Nephron (organoid): ENCODE measurements at regions not wholly inside any gene's neighbourhood (a gene's known extent, or its start where the extent isn't known, plus 50 kb on each side); places are given as distances from the start of the nearest gene placed in this dataset.

ENCODE experiments used
- H3K27ac Mint-ChIP-seq, 3 experiments: 2 replicates each; pipeline ENCODE4 v1.8.0; 2020; ENCODE audit warnings: mixed read lengths in 3 of 3, mild to moderate bottlenecking in 2 of 3, moderate library complexity in 1 of 3
- H3K27me3 Mint-ChIP-seq: 2 replicates; pipeline ENCODE4 v1.8.0; 2021; ENCODE audit warnings: low read depth, mild to moderate bottlenecking, moderate library complexity, mixed read lengths
- H3K36me3 Mint-ChIP-seq: 2 replicates; pipeline ENCODE4 v1.8.0; 2020; ENCODE audit warnings: low read depth, mixed read lengths
- H3K4me1 Mint-ChIP-seq: 2 replicates; pipeline ENCODE4 v1.8.0; 2020; ENCODE audit warnings: mixed read lengths
- H3K4me3 Mint-ChIP-seq, 3 experiments: 2 replicates each; pipeline ENCODE4 v1.8.0; 2020; ENCODE audit warnings: mild to moderate bottlenecking in 3 of 3, mixed read lengths in 3 of 3, moderate library complexity in 2 of 3
- H3K9me3 Mint-ChIP-seq: 2 replicates; pipeline ENCODE4 v1.8.0; 2020; ENCODE audit warnings: mixed read lengths
- CTCF ChIP-seq, 3 experiments: fragments of 200-600 bp; sonication (generic); IDR thresholded peaks; one replicate each; pipeline ENCODE4 v1.5.0; 2021; ENCODE audit warnings: antibody characterized with exemption in 3 of 3; ENCODE audit not compliant: unreplicated experiment in 3 of 3

GRCh38 chr4:86536151-86536550 lies 58.0 kb upstream of the PTPN13 start:
- H3K27ac Mint-ChIP-seq: peak overlapping the region; percentile 20 to 78 (median 34)
- H3K4me1 Mint-ChIP-seq: peaks cover 6% of the 10 kb centered on the region
- peaks cover 4% of the 10 kb centered on the region for H3K27me3 Mint-ChIP-seq
- H3K9me3 Mint-ChIP-seq: peaks cover 5% of the 10 kb centered on the region
- H3K36me3 Mint-ChIP-seq: peaks cover 15% of the 10 kb centered on the region
- H3K4me3 Mint-ChIP-seq: no peak overlapping the region
- TF ChIP-seq CTCF (IDR thresholded peaks at IDR 0.05; ENCODE audit: unreplicated experiment in 3 of 3): no peak

GRCh38 chr4:86542319-86543027 lies 51.6 kb upstream of the PTPN13 start:
- peak overlapping the region in 1 of 3 experiments; percentile 17 for H3K4me3 Mint-ChIP-seq
- H3K36me3 Mint-ChIP-seq: peaks cover 16% of the 10 kb centered on the region
- no peak for TF ChIP-seq CTCF (IDR thresholded peaks at IDR 0.05; ENCODE audit: unreplicated experiment in 3 of 3)
- H3K27me3 Mint-ChIP-seq: no peaks in the 10 kb centered on the region
- peaks cover 26% of the 10 kb centered on the region for H3K4me1 Mint-ChIP-seq
- peak overlapping the region; percentile 74 to 91 (median 80) for H3K27ac Mint-ChIP-seq
- H3K9me3 Mint-ChIP-seq: peaks cover 3% of the 10 kb centered on the region

- Mint-ChIP-seq H3K9me3 (peaks cover 3% of the 10 kb centered on the region), H3K4me3 (no peak overlapping the region), H3K27me3 (no peaks in the 10 kb centered on the region), H3K36me3 (peaks cover 20% of the 10 kb centered on the region), H3K27ac (peak overlapping the region; percentile 74 to 91 (median 80)), H3K4me1 (peaks cover 26% of the 10 kb centered on the region)
- TF ChIP-seq CTCF (IDR thresholded peaks at IDR 0.05; ENCODE audit: unreplicated experiment in 3 of 3): no peak
Observed at GRCh38 chr4:86543080-86543479, 51.0 kb upstream of the PTPN13 start.

- Mint-ChIP-seq H3K9me3 (peaks cover 3% of the 10 kb centered on the region), H3K4me3 (peak overlapping the region in 1 of 3 experiments; percentile 2), H3K27ac (peak overlapping the region; percentile 74 to 91 (median 80)), H3K27me3 (no peaks in the 10 kb centered on the region), H3K4me1 (peaks cover 26% of the 10 kb centered on the region), H3K36me3 (peaks cover 22% of the 10 kb centered on the region)
- no peak for TF ChIP-seq CTCF (IDR thresholded peaks at IDR 0.05; ENCODE audit: unreplicated experiment in 3 of 3)
Observed at GRCh38 chr4:86543560-86544309, 50.4 kb upstream of the PTPN13 start.

- peaks cover 23% of the 10 kb centered on the region for H3K36me3 Mint-ChIP-seq
- peak overlapping the region; percentile 74 to 91 (median 80) for H3K27ac Mint-ChIP-seq
- no peak for TF ChIP-seq CTCF (IDR thresholded peaks at IDR 0.05; ENCODE audit: unreplicated experiment in 3 of 3)
- H3K4me1 Mint-ChIP-seq: peaks cover 26% of the 10 kb centered on the region
- H3K4me3 Mint-ChIP-seq: no peak overlapping the region
- H3K27me3 Mint-ChIP-seq: no peaks in the 10 kb centered on the region
- peaks cover 3% of the 10 kb centered on the region for H3K9me3 Mint-ChIP-seq
Observed at GRCh38 chr4:86544310-86544966, 49.7 kb upstream of the PTPN13 start.
